Karpas-422 (cell line): ENCODE measurements at regions not wholly inside any gene's neighbourhood (a gene's known extent, or its start where the extent isn't known, plus 50 kb on each side); places are given as distances from the start of the nearest gene placed in this dataset.
A peak's percentile ranks its signal among the peaks of the same experiment; 100 is the strongest.

Source experiments
- DNase-seq: peaks from one replicate; pipeline ENCODE4 v3.0.0-alpha.2; 2015
- H2AFZ ChIP-seq: fragments of 200-600 bp; sonication (generic); 2 replicates; pipeline ENCODE4 v1.6.1; 2014; ENCODE audit warnings: antibody characterized with exemption, low read length, mixed read lengths
- H3K27ac ChIP-seq: fragments of 200-600 bp; sonication (generic); 2 replicates; pipeline ENCODE4 v1.5.1; 2014; ENCODE audit warnings: mild to moderate bottlenecking, low read length, moderate library complexity
- H3K27me3 ChIP-seq: fragments of 200-600 bp; sonication (generic); 2 replicates; pipeline ENCODE4 v1.6.1; 2014; ENCODE audit warnings: low read length, mixed read lengths
- H3K36me3 ChIP-seq: fragments of 200-600 bp; sonication (generic); 2 replicates; pipeline ENCODE4 v1.6.1; 2014; ENCODE audit warnings: low read length, mixed read lengths; ENCODE audit not compliant: insufficient read depth
- H3K4me1 ChIP-seq: fragments of 200-600 bp; sonication (generic); 2 replicates; pipeline ENCODE4 v1.6.1; 2014; ENCODE audit warnings: mild to moderate bottlenecking, low read length, mixed read lengths
- H3K4me2 ChIP-seq: fragments of 200-600 bp; sonication (generic); 2 replicates; pipeline ENCODE4 v1.6.1; 2014; ENCODE audit warnings: low read length, low read depth, mild to moderate bottlenecking; ENCODE audit not compliant: poor library complexity, severe bottlenecking
- H3K4me3 ChIP-seq: fragments of 200-600 bp; sonication (generic); 2 replicates; pipeline ENCODE4 v1.5.1; 2014; ENCODE audit warnings: mild to moderate bottlenecking, antibody characterized with exemption, low read length, mixed read lengths
- H3K79me2 ChIP-seq: fragments of 200-600 bp; sonication (generic); 2 replicates; pipeline ENCODE4 v1.6.1; 2014; ENCODE audit warnings: mild to moderate bottlenecking, low read length, mixed read lengths
- H3K9ac ChIP-seq: fragments of 200-600 bp; sonication (generic); 2 replicates; pipeline ENCODE4 v1.6.0; 2014; ENCODE audit warnings: low read length
- H3K9me2 ChIP-seq: fragments of 200-600 bp; sonication (generic), shearing (Covaris generic); replicated peaks from 2 replicates; pipeline ENCODE4 v1.6.0; 2014; ENCODE audit warnings: mild to moderate bottlenecking, low read length, moderate library complexity; ENCODE audit not compliant: insufficient read depth
- H3K9me3 ChIP-seq: fragments of 300-700, 200-600 bp; sonication (generic); 2 replicates; pipeline ENCODE4 v1.6.1; 2014; ENCODE audit warnings: low read length, mixed read lengths
- H4K20me1 ChIP-seq: fragments of 200-600 bp; sonication (generic); 2 replicates; pipeline ENCODE4 v1.6.1; 2014; ENCODE audit warnings: mild to moderate bottlenecking, antibody characterized with exemption, low read length, low read depth; ENCODE audit not compliant: insufficient read depth

GRCh38 chr2:189274361-189274760, 94.8 kb upstream of the COL5A2 start:
- H3K79me2 ChIP-seq, result no peaks in the 10 kb centered on the region
- H3K9me2 ChIP-seq, result no peaks in the 10 kb centered on the region
- H3K27ac ChIP-seq, result no peak overlapping the region
- H3K4me3 ChIP-seq, result no peak overlapping the region
- no peak for DNase-seq
- H3K36me3 ChIP-seq, result no peaks in the 10 kb centered on the region
- H2AFZ ChIP-seq, result no peak overlapping the region
- H3K4me1 ChIP-seq, result no peaks in the 10 kb centered on the region
- no peaks in the 10 kb centered on the region for H3K27me3 ChIP-seq
- no peaks in the 10 kb centered on the region for H3K9me3 ChIP-seq
- no peak overlapping the region for H3K4me2 ChIP-seq
- H4K20me1 ChIP-seq, result no peaks in the 10 kb centered on the region
- H3K9ac ChIP-seq, result no peak overlapping the region

GRCh38 chr2:189276277-189276676, 96.7 kb upstream of the COL5A2 start:
- H3K9me2 ChIP-seq, result no peaks in the 10 kb centered on the region
- no peaks in the 10 kb centered on the region for H3K36me3 ChIP-seq
- DNase-seq, result no peak
- no peaks in the 10 kb centered on the region for H4K20me1 ChIP-seq
- H3K9me3 ChIP-seq, result no peaks in the 10 kb centered on the region
- H3K4me1 ChIP-seq, result no peaks in the 10 kb centered on the region
- H3K9ac ChIP-seq, result no peak overlapping the region
- no peak overlapping the region for H3K27ac ChIP-seq
- H3K27me3 ChIP-seq, result no peaks in the 10 kb centered on the region
- no peak overlapping the region for H3K4me3 ChIP-seq
- H3K4me2 ChIP-seq, result no peak overlapping the region
- no peak overlapping the region for H2AFZ ChIP-seq
- no peaks in the 10 kb centered on the region for H3K79me2 ChIP-seq

- H4K20me1 ChIP-seq, result no peaks in the 10 kb centered on the region
- no peaks in the 10 kb centered on the region for H3K9me3 ChIP-seq
- H3K27me3 ChIP-seq, result no peaks in the 10 kb centered on the region
- no peak overlapping the region for H3K4me3 ChIP-seq
- no peaks in the 10 kb centered on the region for H3K36me3 ChIP-seq
- H2AFZ ChIP-seq, result no peak overlapping the region
- H3K9ac ChIP-seq, result no peak overlapping the region
- no peak overlapping the region for H3K27ac ChIP-seq
- H3K9me2 ChIP-seq, result no peaks in the 10 kb centered on the region
- no peaks in the 10 kb centered on the region for H3K79me2 ChIP-seq
- no peak for DNase-seq
- no peak overlapping the region for H3K4me2 ChIP-seq
- H3K4me1 ChIP-seq, result no peaks in the 10 kb centered on the region
Observed at GRCh38 chr2:189281201-189281600, 101.6 kb upstream of the COL5A2 start.

- Histone ChIP-seq H3K4me1 (no peaks in the 10 kb centered on the region), H3K9me2 (no peaks in the 10 kb centered on the region), H3K36me3 (no peaks in the 10 kb centered on the region), H4K20me1 (no peaks in the 10 kb centered on the region), H3K4me3 (no peak overlapping the region), H3K4me2 (no peak overlapping the region), H3K9ac (no peak overlapping the region), H3K79me2 (no peaks in the 10 kb centered on the region), H3K27ac (no peak overlapping the region), H2AFZ (no peak overlapping the region), H3K9me3 (no peaks in the 10 kb centered on the region), H3K27me3 (no peaks in the 10 kb centered on the region)
- no peak for DNase-seq
Observed at GRCh38 chr2:189285349-189285748, 105.8 kb upstream of the COL5A2 start.

- Histone ChIP-seq H3K27me3 (no peaks in the 10 kb centered on the region), H2AFZ (no peak overlapping the region), H3K4me2 (no peak overlapping the region)
Observed at GRCh38 chr2:189285962-189286645, 106.5 kb upstream of the COL5A2 start.

GRCh38 chr2:189287363-189287762, 107.8 kb upstream of the COL5A2 start:
- H3K9me3 ChIP-seq, result no peaks in the 10 kb centered on the region
- H3K4me3 ChIP-seq, result no peak overlapping the region
- H3K27me3 ChIP-seq, result no peaks in the 10 kb centered on the region
- no peak overlapping the region for H2AFZ ChIP-seq
- H3K27ac ChIP-seq, result no peak overlapping the region
- no peaks in the 10 kb centered on the region for H3K79me2 ChIP-seq
- H3K9me2 ChIP-seq, result no peaks in the 10 kb centered on the region
- no peak for DNase-seq
- no peaks in the 10 kb centered on the region for H3K36me3 ChIP-seq
- no peaks in the 10 kb centered on the region for H4K20me1 ChIP-seq
- no peak overlapping the region for H3K4me2 ChIP-seq
- H3K9ac ChIP-seq, result no peak overlapping the region
- H3K4me1 ChIP-seq, result no peaks in the 10 kb centered on the region

More at GRCh38 chr2:189285962-189286645, 106.5 kb upstream of the COL5A2 start:
- Histone ChIP-seq H3K27ac (no peak overlapping the region), H3K9me3 (no peaks in the 10 kb centered on the region), H3K9me2 (no peaks in the 10 kb centered on the region), H3K36me3 (no peaks in the 10 kb centered on the region), H4K20me1 (no peaks in the 10 kb centered on the region), H3K4me3 (no peak overlapping the region), H3K4me1 (no peaks in the 10 kb centered on the region), H3K9ac (no peak overlapping the region), H3K79me2 (no peaks in the 10 kb centered on the region)
- DNase-seq, result no peak

- Histone ChIP-seq H3K9ac (no peak overlapping the region), H3K36me3 (no peaks in the 10 kb centered on the region), H4K20me1 (no peaks in the 10 kb centered on the region), H3K4me2 (no peak overlapping the region), H3K79me2 (no peaks in the 10 kb centered on the region), H3K9me2 (no peaks in the 10 kb centered on the region), H3K9me3 (no peaks in the 10 kb centered on the region), H3K4me3 (no peak overlapping the region), H3K27ac (no peak overlapping the region), H3K4me1 (no peaks in the 10 kb centered on the region), H3K27me3 (no peaks in the 10 kb centered on the region), H2AFZ (no peak overlapping the region)
- DNase-seq, result peak; percentile 60
Observed at GRCh38 chr2:189287982-189288521, 108.5 kb upstream of the COL5A2 start.

GRCh38 chr2:189291460-189291859, 111.9 kb upstream of the COL5A2 start:
- H4K20me1 ChIP-seq, result no peaks in the 10 kb centered on the region
- no peak overlapping the region for H3K27ac ChIP-seq
- H2AFZ ChIP-seq, result no peak overlapping the region
- H3K27me3 ChIP-seq, result no peaks in the 10 kb centered on the region
- no peak for DNase-seq
- H3K79me2 ChIP-seq, result no peaks in the 10 kb centered on the region
- no peaks in the 10 kb centered on the region for H3K36me3 ChIP-seq
- no peaks in the 10 kb centered on the region for H3K9me3 ChIP-seq
- no peak overlapping the region for H3K4me2 ChIP-seq
- no peaks in the 10 kb centered on the region for H3K9me2 ChIP-seq
- no peaks in the 10 kb centered on the region for H3K4me1 ChIP-seq
- no peak overlapping the region for H3K4me3 ChIP-seq
- no peak overlapping the region for H3K9ac ChIP-seq
